Endothelial cell of umbilical vein (primary cell): ENCODE measurements at regions not wholly inside any gene's neighbourhood (a gene's known extent, or its start where the extent isn't known, plus 50 kb on each side); places are given as distances from the start of the nearest gene placed in this dataset.

Experiments
- CTCF ChIP-seq, 2 donors: IDR thresholded peaks; 1 replicate in 1 of 2; 2 replicates in 1 of 2; pipeline ENCODE4 v1.5.1; 2011; ENCODE audit warnings: low read length in 2 of 2, mild to moderate bottlenecking in 2 of 2, moderate library complexity in 2 of 2, control low read depth in 1 of 2, inconsistent platforms in 1 of 2, low read depth in 1 of 2; ENCODE audit not compliant: insufficient read depth in 1 of 2; ENCODE audit errors: extremely low read depth in 1 of 2
- MAX ChIP-seq: IDR thresholded peaks from 2 replicates; pipeline ENCODE4 v1.6.1; 2011; ENCODE audit not compliant: insufficient read depth, insufficient read length

- no peak for TF ChIP-seq MAX
- TF ChIP-seq CTCF (IDR thresholded peaks at IDR 0.05; ENCODE audit: extremely low read depth in 1 of 2, insufficient read depth in 1 of 2, low read depth in 1 of 2, low read length in 2 of 2), result no peak
Measured at GRCh38 chr9:24298912-24299311, 246.8 kb downstream of the IZUMO3 start.
